ENCODE measurements at regions not wholly inside any gene's neighbourhood (a gene's known extent, or its start where the extent isn't known, plus 50 kb on each side); places are given as distances from the start of the nearest gene placed in this dataset.

DNA sequence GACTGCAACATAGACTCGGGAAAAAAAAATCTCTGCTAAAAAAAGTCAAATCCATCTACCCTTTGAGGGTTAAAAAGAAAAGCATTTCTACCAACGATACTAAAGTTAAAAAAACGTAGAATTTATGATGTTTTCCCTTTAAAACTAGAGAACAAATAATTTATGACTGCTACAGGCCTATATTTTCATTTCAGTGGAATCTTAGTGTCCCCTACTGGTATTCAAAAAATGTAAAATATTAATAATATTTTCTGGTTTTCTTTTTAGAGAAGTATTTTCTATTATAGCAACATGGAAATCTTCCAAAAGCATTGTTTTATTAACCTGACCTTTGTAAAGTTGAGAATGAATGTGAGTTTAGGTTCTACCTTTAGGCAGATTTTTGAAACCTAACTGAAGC lies 1582.2 kb downstream of the MRPL39 start:
- CTCF ChIA-PET, result interaction anchor here (0.7 kb wide), 1 partner anchor 488 kb away, joined by 5 read pairs; no protein-coding TSS in a partner anchor
- no peak overlapping the region for H3K27ac ChIP-seq
- TF ChIP-seq, protein P1, sequence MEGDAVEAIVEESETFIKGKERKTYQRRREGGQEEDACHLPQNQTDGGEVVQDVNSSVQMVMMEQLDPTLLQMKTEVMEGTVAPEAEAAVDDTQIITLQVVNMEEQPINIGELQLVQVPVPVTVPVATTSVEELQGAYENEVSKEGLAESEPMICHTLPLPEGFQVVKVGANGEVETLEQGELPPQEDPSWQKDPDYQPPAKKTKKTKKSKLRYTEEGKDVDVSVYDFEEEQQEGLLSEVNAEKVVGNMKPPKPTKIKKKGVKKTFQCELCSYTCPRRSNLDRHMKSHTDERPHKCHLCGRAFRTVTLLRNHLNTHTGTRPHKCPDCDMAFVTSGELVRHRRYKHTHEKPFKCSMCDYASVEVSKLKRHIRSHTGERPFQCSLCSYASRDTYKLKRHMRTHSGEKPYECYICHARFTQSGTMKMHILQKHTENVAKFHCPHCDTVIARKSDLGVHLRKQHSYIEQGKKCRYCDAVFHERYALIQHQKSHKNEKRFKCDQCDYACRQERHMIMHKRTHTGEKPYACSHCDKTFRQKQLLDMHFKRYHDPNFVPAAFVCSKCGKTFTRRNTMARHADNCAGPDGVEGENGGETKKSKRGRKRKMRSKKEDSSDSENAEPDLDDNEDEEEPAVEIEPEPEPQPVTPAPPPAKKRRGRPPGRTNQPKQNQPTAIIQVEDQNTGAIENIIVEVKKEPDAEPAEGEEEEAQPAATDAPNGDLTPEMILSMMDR (conservative IDR thresholded peaks at IDR 0.05; ENCODE audit: low read depth), result no peak
- DNase-seq (ENCODE audit: low spot score), result no peak
- POLR2A ChIA-PET (ENCODE audit: low non-redundant PET), result no interaction called here

GRCh38 chr21:24023936-24024335 lies 1583.3 kb downstream of the MRPL39 start:
- ChIA-PET CTCF (no interaction called here), POLR2A (ENCODE audit: low non-redundant PET) (no interaction called here)
- TF ChIP-seq, protein P1 (conservative IDR thresholded peaks at IDR 0.05; ENCODE audit: low read depth), result no peak
- no peak overlapping the region for H3K27ac ChIP-seq
- no peak for DNase-seq (ENCODE audit: low spot score)

GRCh38 chr21:24023402-24023801 lies 1583.9 kb downstream of the MRPL39 start:
- H3K27ac ChIP-seq, result no peak overlapping the region
- no peak for DNase-seq (ENCODE audit: low spot score)
- POLR2A ChIA-PET (ENCODE audit: low non-redundant PET), result no interaction called here
- CTCF ChIA-PET, result interaction anchor here (0.6 kb wide), 1 partner anchor 105 kb away, joined by 3 read pairs; no protein-coding TSS in a partner anchor
- TF ChIP-seq, protein P1 (conservative IDR thresholded peaks at IDR 0.05; ENCODE audit: low read depth), result no peak

GRCh38 chr21:24014381-24014780 lies 1592.9 kb downstream of the MRPL39 start:
- POLR2A ChIA-PET (ENCODE audit: low non-redundant PET), result no interaction called here
- TF ChIP-seq, protein P1 (conservative IDR thresholded peaks at IDR 0.05; ENCODE audit: low read depth), result peak; percentile 19; the same call in 1 of the 2 replicates
- CTCF ChIA-PET, result interaction anchor here (0.6 kb wide), 1 partner anchor 36 kb away, joined by 3 read pairs; no protein-coding TSS in a partner anchor
- DNase-seq (ENCODE audit: low spot score), result no peak
- no peak overlapping the region for H3K27ac ChIP-seq

DNA sequence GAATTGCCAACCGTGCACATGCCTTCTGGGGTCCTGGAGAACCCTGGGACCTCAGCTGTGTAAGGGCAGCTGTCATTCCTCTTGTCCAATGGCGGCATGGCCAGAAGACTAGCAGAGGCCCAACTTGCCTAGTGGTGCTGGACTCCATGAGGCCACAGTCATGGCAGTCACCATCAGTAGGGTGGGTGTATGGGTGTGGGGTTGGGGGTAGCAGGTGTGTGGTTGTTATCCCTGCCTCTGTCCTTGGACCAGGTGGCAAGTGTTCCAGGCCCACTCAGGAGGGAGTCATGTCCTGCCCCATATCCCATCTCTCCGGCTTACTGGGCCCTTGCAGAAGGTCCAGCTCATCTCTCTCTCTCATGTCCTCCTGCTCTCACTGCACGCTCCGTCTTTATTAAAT lies 1596.2 kb downstream of the MRPL39 start:
- CTCF ChIA-PET, result interaction anchor here (0.5 kb wide), 1 partner anchor 35 kb away, joined by 3 read pairs; no protein-coding TSS in a partner anchor
- POLR2A ChIA-PET (ENCODE audit: low non-redundant PET), result no interaction called here

GRCh38 chr21:24007592-24007991 lies 1599.7 kb downstream of the MRPL39 start:
- ChIA-PET POLR2A (ENCODE audit: low non-redundant PET) (no interaction called here), CTCF (no interaction called here)
- no peak overlapping the region for H3K27ac ChIP-seq
- TF ChIP-seq, protein P1 (conservative IDR thresholded peaks at IDR 0.05; ENCODE audit: low read depth), result no peak
- DNase-seq (ENCODE audit: low spot score), result no peak

More for the DNA sequence above, 1596.2 kb downstream of the MRPL39 start:
- no peak overlapping the region for H3K27ac ChIP-seq
- DNase-seq (ENCODE audit: low spot score), result no peak
- TF ChIP-seq, protein P1 (conservative IDR thresholded peaks at IDR 0.05; ENCODE audit: low read depth), result no peak

Measured in RWPE1 (cell line).